ENCODE measurements at regions not wholly inside any gene's neighbourhood (a gene's known extent, or its start where the extent isn't known, plus 50 kb on each side); places are given as distances from the start of the nearest gene placed in this dataset.

- no peak for TF ChIP-seq POLR2AphosphoS5 (IDR thresholded peaks at IDR 0.05; ENCODE audit: low read depth)
- TF ChIP-seq ETS1 (IDR thresholded peaks at IDR 0.05), result no peak
- no peak for TF ChIP-seq CREB1 (CRISPR knock-in tag; IDR thresholded peaks at IDR 0.05; ENCODE audit: low read depth)
- no peak for TF ChIP-seq STAT1 (IDR thresholded peaks at IDR 0.05; ENCODE audit: unreplicated experiment)
- TF ChIP-seq ZNF462 (CRISPR knock-in tag; IDR thresholded peaks at IDR 0.05), result peak; percentile 90
- TF ChIP-seq CTCF (conservative IDR thresholded peaks at IDR 0.05; ENCODE audit: low read depth in 2 of 2), result no peak
- Histone ChIP-seq H3K27ac (ENCODE audit: low read depth) (no peak overlapping the region), H3K9me2 (ENCODE audit: insufficient read depth) (no peaks in the 10 kb centered on the region), H3F3A (replicated peaks; ENCODE audit: low read depth) (no peaks in the 10 kb centered on the region), H2AFZ (no peak overlapping the region), H3K36me3 (ENCODE audit: insufficient read depth) (peaks cover 10% of the 10 kb centered on the region; the same call in 1 of the 2 replicates), H3K4me3 (no peak overlapping the region), H4K20me1 (replicated peaks; ENCODE audit: insufficient read depth) (no peaks in the 10 kb centered on the region), H3K4me2 (no peak overlapping the region), H3K79me2 (replicated peaks; ENCODE audit: insufficient read depth) (no peaks in the 10 kb centered on the region), H3K4me1 (ENCODE audit: insufficient read depth) (no peaks in the 10 kb centered on the region), H3K27me3 (ENCODE audit: insufficient read depth) (no peaks in the 10 kb centered on the region)
- Mint-ChIP-seq H3K4me1 (no peaks in the 10 kb centered on the region), H3K9me3 (peaks cover 43% of the 10 kb centered on the region), H3K4me3 (no peak overlapping the region), H3K36me3 (ENCODE audit: low read depth) (peaks cover 41% of the 10 kb centered on the region), H3K27me3 (ENCODE audit: insufficient read depth, low read depth, poor library complexity) (no peaks in the 10 kb centered on the region), H3K27ac (no peak overlapping the region)
- peak; percentile 32 for DNase-seq (ENCODE audit: low spot score)
- ATAC-seq, result no peak
These were observed 305.4 kb upstream of the NDST4 start for GRCh38 chr4:115418635-115419396.

All from GM23338 (cell line).